Activated CD4-positive, alpha-beta T cell treated with anti-CD3 and anti-CD28 coated beads, Interleukin-2, amount 50 U/mL, for 24 hours (primary cell): ENCODE measurements at regions not wholly inside any gene's neighbourhood (a gene's known extent, or its start where the extent isn't known, plus 50 kb on each side); places are given as distances from the start of the nearest gene placed in this dataset.
"Not testable (repeated sequence)": the region's sequence is repeated elsewhere in the genome, so short reads cannot be mapped to it uniquely, and the experiment has no call there.

ENCODE experiments used
- DNase-seq, 2 donors: peaks; one replicate each; pipeline ENCODE4 v3.0.0-alpha.2; 2020; ENCODE audit warnings: low read depth in 1 of 2, low spot score in 1 of 2

DNA sequence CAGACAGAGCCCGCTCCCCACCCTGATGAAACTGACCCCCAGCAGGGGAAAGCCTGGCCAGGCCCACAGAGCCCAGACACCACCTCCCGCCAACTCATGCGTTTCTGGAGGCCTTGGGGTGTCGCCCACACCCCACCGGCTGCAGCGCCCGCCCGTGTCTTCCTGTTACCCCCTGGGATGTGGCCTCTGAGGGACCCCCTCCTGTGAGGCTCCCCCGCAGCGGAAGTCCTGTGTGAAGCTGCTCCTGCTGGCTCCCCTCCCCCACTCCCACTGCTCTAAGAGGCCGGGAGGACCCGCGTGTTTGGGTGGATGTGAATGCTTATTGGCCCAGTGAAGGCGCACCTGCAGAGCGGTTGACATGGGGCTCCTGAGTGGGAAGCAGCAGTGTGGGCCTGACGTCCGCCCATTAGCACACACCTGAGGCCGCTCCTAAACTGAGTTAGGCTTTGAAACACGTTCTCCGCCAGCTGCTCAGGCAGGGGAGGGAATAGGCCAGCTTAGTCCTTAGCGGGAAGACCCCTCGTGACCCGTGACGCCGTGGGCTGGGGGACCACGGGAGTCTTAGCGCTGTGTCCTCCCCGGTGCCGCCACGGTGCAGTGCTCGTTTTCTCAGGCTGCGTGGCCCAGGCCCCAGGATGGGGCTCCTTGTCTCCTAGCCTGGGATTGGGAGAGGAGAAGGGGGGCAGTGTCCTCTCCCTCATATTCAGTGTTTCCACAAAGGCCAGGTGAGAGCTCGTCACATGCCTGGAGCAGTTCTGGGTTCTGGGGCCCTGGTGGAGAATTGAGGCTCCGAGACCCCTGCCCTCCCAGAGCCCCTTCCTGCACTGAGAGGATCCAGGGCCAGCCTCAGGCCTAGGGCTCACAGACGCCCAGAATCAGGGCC is 323.4 kb upstream of the SFSWAP start:
- no peak for DNase-seq

GRCh38 chr12:131388164-131389053 is 322.5 kb upstream of the SFSWAP start:
- DNase-seq: not testable (repeated sequence)

DNA sequence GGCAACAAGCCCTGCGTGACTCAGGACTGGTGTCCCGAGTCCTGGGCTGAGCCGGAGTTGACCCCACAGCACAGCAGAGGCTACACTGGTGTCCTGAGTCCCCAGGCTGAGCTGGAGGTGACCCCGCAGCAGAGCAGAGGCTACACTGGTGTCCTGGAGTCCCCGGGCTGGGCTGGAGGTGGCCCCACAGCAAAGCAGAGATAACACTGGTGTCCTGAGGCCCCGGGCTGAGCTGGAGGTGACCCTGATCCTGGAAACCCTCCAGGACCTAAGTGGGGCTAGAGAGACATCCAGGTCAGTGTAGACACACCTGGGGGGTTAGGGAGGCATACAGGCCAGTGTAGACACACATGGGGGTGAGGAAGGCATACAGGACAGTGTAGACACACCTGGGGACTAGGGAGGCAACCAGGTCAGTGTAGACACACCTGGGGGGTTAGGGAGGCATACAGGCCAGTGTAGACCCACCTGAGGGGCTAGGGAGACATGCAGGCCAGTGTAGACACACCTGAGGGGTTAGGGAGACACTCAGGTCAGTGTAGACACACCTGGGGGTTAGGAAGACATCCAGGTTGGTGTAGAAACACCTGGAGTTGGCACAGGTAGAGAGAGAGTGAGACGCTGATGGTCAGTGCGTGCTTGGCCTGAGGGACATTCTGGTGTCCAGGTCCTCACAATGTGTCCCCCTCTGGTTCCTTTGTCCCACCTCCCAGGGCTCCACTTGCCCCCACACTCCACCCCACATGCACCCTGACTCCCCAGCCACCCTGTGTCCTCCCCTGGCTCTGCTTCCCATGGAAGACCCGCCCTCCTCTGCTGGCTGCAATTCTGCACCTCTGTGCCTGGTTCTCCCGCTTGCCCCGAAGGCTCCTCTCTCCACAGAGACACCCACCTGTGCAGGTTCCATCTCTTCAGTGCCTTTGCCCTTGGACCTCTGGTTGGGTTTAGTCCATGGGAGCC is 321.6 kb upstream of the SFSWAP start:
- DNase-seq: no peak

DNA sequence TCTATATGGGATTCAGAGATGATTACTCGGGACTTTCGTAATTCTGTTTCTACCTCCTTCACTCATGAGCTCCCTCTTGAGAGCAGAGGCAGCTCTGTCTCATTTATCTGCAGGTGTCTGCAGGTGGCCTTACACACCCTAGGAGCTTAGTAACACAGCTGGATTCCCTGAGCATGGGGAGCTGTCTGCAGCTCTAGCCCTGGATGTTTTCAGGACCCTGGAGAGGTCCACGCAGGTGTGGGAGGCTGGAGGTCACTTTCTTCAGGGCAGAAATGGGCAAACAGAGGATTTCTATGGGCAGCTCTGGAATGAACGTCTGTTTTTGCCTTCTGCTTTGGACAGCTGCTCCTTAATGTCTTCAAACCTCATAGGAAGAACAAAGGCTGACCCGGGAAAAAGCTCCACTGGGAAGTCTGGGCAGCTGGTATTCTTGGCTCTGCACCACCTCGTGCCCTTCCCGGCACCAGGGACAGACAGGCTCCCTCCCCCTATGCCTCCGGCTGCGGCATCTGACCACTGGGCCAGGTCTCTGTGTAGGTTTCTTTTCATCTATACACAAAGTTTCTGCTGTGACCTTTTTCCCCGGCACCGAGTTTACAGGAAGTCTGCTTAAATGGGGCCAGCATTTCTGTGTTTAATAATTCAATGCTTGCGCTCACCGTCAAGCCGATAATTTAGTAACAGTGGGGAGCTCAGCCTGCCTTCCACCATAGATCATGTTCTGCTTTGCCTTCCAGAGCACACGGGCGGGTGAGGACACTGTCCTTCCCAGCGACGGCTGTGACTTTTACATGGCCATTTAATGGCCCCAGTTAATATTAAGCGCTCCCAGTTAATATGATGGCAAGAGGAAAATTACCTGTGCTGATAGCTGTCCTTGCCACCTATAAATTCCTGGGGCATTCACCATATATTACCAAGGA is 320.2 kb upstream of the SFSWAP start:
- no peak for DNase-seq

GRCh38 chr12:131391399-131391798 is 319.5 kb upstream of the SFSWAP start:
- DNase-seq: no peak

GRCh38 chr12:131394752-131395151 is 316.1 kb upstream of the SFSWAP start:
- not testable (repeated sequence) for DNase-seq

DNA sequence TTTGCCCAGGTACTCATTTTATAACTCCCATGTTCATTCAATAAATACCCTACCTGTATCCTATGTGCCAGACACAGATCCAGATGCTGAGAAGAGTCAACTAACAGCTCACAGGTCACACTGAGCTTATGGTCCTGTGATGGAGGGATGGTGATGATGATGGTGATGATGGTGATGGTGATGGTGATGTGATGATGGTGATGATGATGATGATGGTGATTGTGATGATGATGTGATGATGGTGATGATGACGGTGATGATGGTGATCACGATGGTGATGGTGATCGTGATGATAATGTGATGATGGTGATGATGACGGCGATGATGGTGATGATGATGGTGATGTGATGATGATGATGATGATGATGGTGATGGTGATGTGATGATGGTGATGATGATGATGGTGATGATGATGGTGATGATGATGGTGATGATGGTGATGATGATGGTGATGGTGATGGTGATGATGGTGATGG is 315.6 kb upstream of the SFSWAP start:
- DNase-seq: not testable (repeated sequence)

- DNase-seq: no peak
Measured at GRCh38 chr12:131395971-131396573, 314.8 kb upstream of the SFSWAP start.

DNA sequence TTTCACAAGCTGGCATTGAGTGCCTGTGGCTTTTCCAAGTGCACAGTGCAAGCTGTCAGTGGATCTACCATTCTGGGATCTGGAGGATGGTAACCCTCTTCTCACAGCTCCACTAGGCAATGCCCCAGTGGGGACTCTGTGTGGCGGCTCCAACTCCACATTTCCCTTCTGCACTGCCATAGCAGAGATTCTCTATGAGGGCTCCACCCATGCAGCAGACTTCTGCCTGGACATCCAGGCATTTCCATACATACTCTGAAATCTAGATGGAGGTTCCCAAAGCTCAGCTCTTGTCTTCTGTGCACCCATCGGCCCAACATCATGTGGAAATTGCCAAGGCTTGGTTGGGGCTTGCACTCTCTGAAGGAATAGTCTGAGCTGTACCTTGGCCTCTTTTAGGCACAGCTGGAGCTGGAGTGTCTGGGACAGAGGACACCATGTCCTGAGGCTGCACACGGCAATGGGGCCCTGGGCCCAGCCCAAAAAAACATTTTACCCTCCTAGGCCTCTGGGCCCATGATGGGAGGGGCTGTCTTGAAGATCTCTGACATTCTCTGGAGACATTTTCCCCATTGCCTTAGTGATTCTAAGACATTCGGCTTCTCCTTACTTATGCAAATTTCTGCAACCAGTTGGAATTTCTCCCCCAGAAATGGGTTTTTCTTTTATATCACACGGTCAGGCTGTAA is 313.3 kb upstream of the SFSWAP start:
- DNase-seq: no peak

DNA sequence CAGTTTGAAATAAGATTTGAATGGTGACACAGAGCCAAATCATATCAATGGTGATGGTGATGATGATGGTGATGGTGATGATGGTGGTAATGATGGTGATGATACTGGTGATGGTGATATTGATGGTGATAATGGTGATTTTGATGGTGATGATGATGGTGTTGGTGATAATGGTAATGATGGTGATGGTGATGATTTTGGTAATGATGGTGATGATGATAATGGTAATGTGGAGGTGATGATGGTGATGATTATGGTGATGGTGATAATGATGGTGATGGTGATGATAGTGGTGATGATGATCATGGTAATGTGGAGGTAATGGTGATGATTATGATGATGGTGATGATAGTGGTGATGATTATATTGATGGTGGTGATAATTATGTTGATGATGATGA is 311.9 kb upstream of the SFSWAP start:
- no peak for DNase-seq

GRCh38 chr12:131400668-131401294 is 310.1 kb upstream of the SFSWAP start:
- DNase-seq: not testable (repeated sequence)

GRCh38 chr12:131401907-131402633 is 308.8 kb upstream of the SFSWAP start:
- DNase-seq: not testable (repeated sequence)

GRCh38 chr12:131402781-131403396 is 308.0 kb upstream of the SFSWAP start:
- no peak for DNase-seq

GRCh38 chr12:131403676-131404075 is 307.2 kb upstream of the SFSWAP start:
- no peak for DNase-seq

DNA sequence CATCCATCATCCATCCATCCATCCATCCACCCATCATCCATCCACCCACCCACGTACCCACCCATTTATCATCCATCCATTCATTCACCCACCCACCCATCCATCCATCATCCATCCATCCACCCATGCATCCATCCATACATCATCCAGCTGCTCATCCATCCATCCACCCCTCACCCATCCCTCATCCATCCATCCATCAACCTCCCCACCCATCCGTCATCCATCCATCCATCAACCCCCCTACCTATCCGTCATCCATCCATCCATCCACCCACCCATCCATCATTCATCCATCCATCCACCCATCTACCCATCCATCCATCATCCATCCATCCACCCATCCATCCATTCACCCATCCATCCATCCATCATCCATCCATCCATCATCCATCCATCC is 306.2 kb upstream of the SFSWAP start:
- DNase-seq: no peak

GRCh38 chr12:131407221-131408035 is 303.5 kb upstream of the SFSWAP start:
- no peak for DNase-seq
